Lung (tissue), 11 donors: ENCODE measurements at regions not wholly inside any gene's neighbourhood (a gene's known extent, or its start where the extent isn't known, plus 50 kb on each side); places are given as distances from the start of the nearest gene placed in this dataset.
"Not testable (repeated sequence)": the region's sequence is repeated elsewhere in the genome, so short reads cannot be mapped to it uniquely, and the experiment has no call there.

Experiments used
- ATAC-seq: fragments of 200-7000 bp; cut with Tn5 transposase; one replicate; pipeline ENCODE4 v1.9.1; 2020; ENCODE audit warnings: moderate number of reproducible peaks; ENCODE audit not compliant: insufficient read depth, low FRiP score
- DNase-seq, 3 donors: peaks; one replicate each; pipeline ENCODE4 v3.0.0-alpha.2; 2013 to 2017
- H3K27ac ChIP-seq, 2 donors: one replicate each; pipeline ENCODE4 v1.5.1; 2013; ENCODE audit warnings: mild to moderate bottlenecking in 2 of 2, moderate library complexity in 2 of 2, control low read depth in 1 of 2, inconsistent platforms in 1 of 2, low read depth in 1 of 2, low read length in 1 of 2
- H3K27me3 ChIP-seq, 3 donors: one replicate each; pipeline ENCODE4 v1.5.1; 2013; ENCODE audit warnings: low read length in 2 of 3; ENCODE audit not compliant: control insufficient read depth in 3 of 3, insufficient read depth in 3 of 3
- H3K36me3 ChIP-seq, 4 donors: one replicate each; pipeline ENCODE4 v1.5.1; 2013; ENCODE audit warnings: low read length in 4 of 4, mild to moderate bottlenecking in 1 of 4, moderate library complexity in 1 of 4; ENCODE audit not compliant: control insufficient read depth in 4 of 4, insufficient read depth in 4 of 4
- H3K4me1 ChIP-seq, 5 donors: one replicate each; pipeline ENCODE4 v1.5.1; 2013; ENCODE audit warnings: low read length in 5 of 5, mild to moderate bottlenecking in 2 of 5, moderate library complexity in 1 of 5; ENCODE audit not compliant: control insufficient read depth in 5 of 5, insufficient read depth in 5 of 5
- H3K4me3 ChIP-seq: one replicate; pipeline ENCODE4 v1.5.1; 2013; ENCODE audit warnings: mild to moderate bottlenecking, control low read depth, moderate library complexity
- H3K9ac ChIP-seq, 2 donors: one replicate each; pipeline ENCODE4 v1.5.1; 2013; ENCODE audit warnings: low read length in 2 of 2, control low read depth in 1 of 2; ENCODE audit not compliant: insufficient read depth in 1 of 2
- H3K9me3 ChIP-seq, 4 donors: one replicate each; pipeline ENCODE4 v1.5.1; 2013; ENCODE audit warnings: low read length in 3 of 4, mild to moderate bottlenecking in 1 of 4, moderate library complexity in 1 of 4; ENCODE audit not compliant: control insufficient read depth in 4 of 4, insufficient read depth in 3 of 4
- WGBS, 2 donors: extraction: QIAGEN DNeasy Blood & Tissue Kit; methylation state at CpG; one replicate each; pipeline ENCODE4 v1.1.7; 2013; 5-methylcytosine and 5-hydroxymethylcytosine counted together
- TF ChIP-seq, protein P1 (sequence below): IDR thresholded peaks from 2 replicates; pipeline ENCODE4 v1.5.1; 2012; ENCODE audit warnings: mild to moderate bottlenecking; ENCODE audit errors: control extremely low read depth, extremely low read depth
- donor health status: control.
- donor health status: control.
- donor health status: Bipolar disorder and iron deficiency.
- donor health status: healthy.
- donor health status: DM: yes; HTN: yes; CAD: no.

DNA sequence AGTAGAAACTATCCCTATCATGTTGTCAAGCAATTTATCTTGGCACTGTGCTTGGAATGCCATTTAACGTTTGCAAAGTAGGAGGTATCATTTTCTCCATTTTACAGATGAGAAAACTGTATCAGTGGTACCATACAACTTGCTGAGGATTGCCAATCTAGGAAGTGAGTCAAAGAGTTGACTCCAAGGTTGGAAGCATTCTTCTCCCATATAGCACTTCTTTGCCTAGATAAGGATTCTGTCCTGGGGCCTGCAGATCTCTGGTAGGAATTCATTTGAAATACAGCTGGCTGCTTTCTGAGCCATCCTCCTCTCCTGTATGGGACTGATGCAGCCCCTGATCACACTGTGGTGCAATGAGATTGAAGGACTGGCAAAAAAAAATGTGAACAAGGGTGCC is 170.2 kb downstream of the ALDH1A2 start:
- Histone ChIP-seq H3K4me1 (no peaks in the 10 kb centered on the region), H3K4me3 (no peak overlapping the region), H3K27me3 (no peaks in the 10 kb centered on the region), H3K9me3 (peaks cover 0 to 8% (median 0%) of the 10 kb centered on the region in 4 donors), H3K9ac (no peak overlapping the region), H3K27ac (no peak overlapping the region), H3K36me3 (no peaks in the 10 kb centered on the region)
- WGBS, 2 donors, result 73 to 91% methylated on average over 1 of the region's 1 CpG
- TF ChIP-seq, protein P1, sequence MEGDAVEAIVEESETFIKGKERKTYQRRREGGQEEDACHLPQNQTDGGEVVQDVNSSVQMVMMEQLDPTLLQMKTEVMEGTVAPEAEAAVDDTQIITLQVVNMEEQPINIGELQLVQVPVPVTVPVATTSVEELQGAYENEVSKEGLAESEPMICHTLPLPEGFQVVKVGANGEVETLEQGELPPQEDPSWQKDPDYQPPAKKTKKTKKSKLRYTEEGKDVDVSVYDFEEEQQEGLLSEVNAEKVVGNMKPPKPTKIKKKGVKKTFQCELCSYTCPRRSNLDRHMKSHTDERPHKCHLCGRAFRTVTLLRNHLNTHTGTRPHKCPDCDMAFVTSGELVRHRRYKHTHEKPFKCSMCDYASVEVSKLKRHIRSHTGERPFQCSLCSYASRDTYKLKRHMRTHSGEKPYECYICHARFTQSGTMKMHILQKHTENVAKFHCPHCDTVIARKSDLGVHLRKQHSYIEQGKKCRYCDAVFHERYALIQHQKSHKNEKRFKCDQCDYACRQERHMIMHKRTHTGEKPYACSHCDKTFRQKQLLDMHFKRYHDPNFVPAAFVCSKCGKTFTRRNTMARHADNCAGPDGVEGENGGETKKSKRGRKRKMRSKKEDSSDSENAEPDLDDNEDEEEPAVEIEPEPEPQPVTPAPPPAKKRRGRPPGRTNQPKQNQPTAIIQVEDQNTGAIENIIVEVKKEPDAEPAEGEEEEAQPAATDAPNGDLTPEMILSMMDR, result no peak
- ATAC-seq, result no peak
- no peak for DNase-seq

DNA sequence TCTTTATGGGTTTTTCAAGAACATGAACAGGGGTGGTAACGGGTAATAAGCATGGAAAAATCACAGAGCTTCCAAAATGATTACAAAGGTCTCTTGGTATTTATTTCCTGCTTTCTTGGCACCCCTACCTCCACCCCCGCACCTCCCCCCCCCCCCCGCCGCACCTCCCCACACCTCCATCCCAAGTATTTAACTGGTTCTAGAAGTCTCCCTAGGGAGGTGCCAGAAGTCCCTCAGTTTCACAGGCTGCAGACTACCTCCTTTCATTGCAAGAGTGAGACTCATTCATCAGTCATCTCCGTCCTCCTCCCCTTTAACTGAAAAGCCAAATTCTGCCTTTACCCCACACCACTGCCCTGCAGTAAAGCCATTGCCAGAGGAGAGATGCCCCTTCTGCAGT is 169.4 kb downstream of the ALDH1A2 start:
- WGBS, 2 donors, result 86 to 88% methylated on average over 5 of the region's 5 CpGs
- Histone ChIP-seq H3K4me3 (no peak overlapping the region), H3K27ac (no peak overlapping the region), H3K9ac (no peak overlapping the region), H3K36me3 (no peaks in the 10 kb centered on the region), H3K27me3 (no peaks in the 10 kb centered on the region), H3K4me1 (no peaks in the 10 kb centered on the region), H3K9me3 (peaks cover 0 to 8% (median 0%) of the 10 kb centered on the region in 4 donors)
- ATAC-seq (no peak), DNase-seq (no peak)
- TF ChIP-seq, protein P1, result no peak

DNA sequence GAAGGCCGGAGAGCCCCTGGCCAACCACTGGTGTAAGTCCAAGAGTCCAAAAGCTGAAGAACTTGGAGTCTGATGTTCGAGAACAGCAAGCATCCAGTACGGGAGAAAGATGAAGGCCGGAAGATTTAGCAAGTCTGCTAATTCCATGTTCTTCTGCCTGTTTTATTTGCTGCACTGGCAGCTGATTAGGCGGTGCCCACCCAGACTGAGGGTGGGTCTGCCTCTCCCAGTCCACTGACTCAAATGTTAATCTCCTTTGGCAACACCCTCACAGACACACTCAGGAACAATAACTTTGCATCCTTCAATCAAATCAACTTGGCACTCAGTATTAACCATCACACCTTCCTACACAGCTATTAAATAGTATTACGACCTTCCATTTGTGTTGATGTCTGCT is 168.6 kb downstream of the ALDH1A2 start:
- H3K9ac ChIP-seq, H3K4me3 ChIP-seq, H3K27me3 ChIP-seq, H3K9me3 ChIP-seq, H3K27ac ChIP-seq, ATAC-seq, H3K36me3 ChIP-seq, H3K4me1 ChIP-seq, DNase-seq: not testable (repeated sequence)
- WGBS, 2 donors, result 95 to 96% methylated on average over 6 of the region's 6 CpGs

DNA sequence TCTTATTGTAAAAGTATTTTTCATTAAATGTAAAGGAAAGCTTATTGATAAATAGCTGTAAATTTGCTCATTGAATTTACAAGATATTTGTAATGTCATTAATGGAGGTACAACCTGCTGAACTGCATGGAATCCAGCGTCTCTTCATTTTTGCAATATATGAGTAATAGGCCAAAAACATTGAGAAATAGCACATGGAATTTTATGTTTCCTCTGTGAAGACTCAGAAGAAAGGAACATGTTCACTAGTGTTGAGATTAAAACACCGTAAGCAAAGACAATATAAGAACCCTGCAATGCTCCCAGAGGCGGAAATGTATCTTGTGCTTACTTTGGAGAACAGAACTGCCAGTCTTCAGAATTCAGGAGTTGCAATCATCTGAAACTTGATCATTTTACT is 167.6 kb downstream of the ALDH1A2 start:
- H3K27ac ChIP-seq, result no peak overlapping the region
- no peak overlapping the region for H3K4me3 ChIP-seq
- DNase-seq (no peak), ATAC-seq (no peak)
- H3K9ac ChIP-seq, result no peak overlapping the region
- 94 to 97% methylated on average over 3 of the region's 3 CpGs for WGBS, 2 donors
- no peaks in the 10 kb centered on the region for H3K9me3 ChIP-seq
- no peaks in the 10 kb centered on the region for H3K36me3 ChIP-seq
- TF ChIP-seq, protein P1, result no peak
- no peaks in the 10 kb centered on the region for H3K4me1 ChIP-seq
- no peaks in the 10 kb centered on the region for H3K27me3 ChIP-seq
